ENCODE measurements at regions not wholly inside any gene's neighbourhood (a gene's known extent, or its start where the extent isn't known, plus 50 kb on each side); places are given as distances from the start of the nearest gene placed in this dataset.
"Not testable (repeated sequence)": the region's sequence is repeated elsewhere in the genome, so short reads cannot be mapped to it uniquely, and the experiment has no call there.

- no peak for TF ChIP-seq POLR2AphosphoS5 (IDR thresholded peaks at IDR 0.05)
- no peak for TF ChIP-seq EP300 (IDR thresholded peaks at IDR 0.05)
- TF ChIP-seq CTCF (IDR thresholded peaks at IDR 0.05), result no peak
- TF ChIP-seq POLR2A (IDR thresholded peaks at IDR 0.05), result no peak
- H3K27ac ChIP-seq, result no peak overlapping the region
- H3K9me3 ChIP-seq, result no peaks in the 10 kb centered on the region
- intact Hi-C loops (cut with DNase I), result no loop called here
- no peaks in the 10 kb centered on the region for H3K27me3 ChIP-seq
- no peak overlapping the region for H3K4me3 ChIP-seq
- DNase-seq, result no peak
- H3K4me1 ChIP-seq, result no peaks in the 10 kb centered on the region
- H3K36me3 ChIP-seq, result no peaks in the 10 kb centered on the region
Measured at GRCh38 chr4:158958489-158959270, 144.2 kb upstream of the RAPGEF2 start.

GRCh38 chr4:158962393-158962792, 140.5 kb upstream of the RAPGEF2 start:
- TF ChIP-seq EP300 (IDR thresholded peaks at IDR 0.05), result no peak
- no peak for TF ChIP-seq POLR2A (IDR thresholded peaks at IDR 0.05)
- no peak for TF ChIP-seq CTCF (IDR thresholded peaks at IDR 0.05)
- no peak for TF ChIP-seq POLR2AphosphoS5 (IDR thresholded peaks at IDR 0.05)
- Histone ChIP-seq H3K4me1 (no peaks in the 10 kb centered on the region), H3K9me3 (no peaks in the 10 kb centered on the region), H3K36me3 (no peaks in the 10 kb centered on the region), H3K27me3 (no peaks in the 10 kb centered on the region), H3K4me3 (no peak overlapping the region), H3K27ac (no peak overlapping the region)
- no peak for DNase-seq
- 79 to 83% methylated on average over 2 of the region's 2 CpGs for WGBS, 2 donors
- intact Hi-C loops (cut with DNase I), result no loop called here

GRCh38 chr4:158963282-158963681, 139.6 kb upstream of the RAPGEF2 start:
- H3K36me3 ChIP-seq; H3K4me3 ChIP-seq; H3K27ac ChIP-seq; H3K4me1 ChIP-seq; H3K9me3 ChIP-seq; intact Hi-C loops (cut with DNase I); DNase-seq; H3K27me3 ChIP-seq: not testable (repeated sequence)
- 92 to 98% methylated on average over 2 of the region's 2 CpGs for WGBS, 2 donors

- WGBS, 2 donors, result 94 to 95% methylated on average over 5 of the region's 5 CpGs
- H3K9me3 ChIP-seq, result no peaks in the 10 kb centered on the region
Measured at GRCh38 chr4:158964114-158964727, 138.7 kb upstream of the RAPGEF2 start.

More at GRCh38 chr4:158964114-158964727, 138.7 kb upstream of the RAPGEF2 start:
- DNase-seq, result no peak
- Histone ChIP-seq H3K36me3 (no peaks in the 10 kb centered on the region), H3K4me1 (no peaks in the 10 kb centered on the region), H3K27me3 (no peaks in the 10 kb centered on the region), H3K27ac (no peak overlapping the region), H3K4me3 (no peak overlapping the region)
- intact Hi-C loops (cut with DNase I), result no loop called here
- no peak for TF ChIP-seq POLR2A (IDR thresholded peaks at IDR 0.05)
- no peak for TF ChIP-seq CTCF (IDR thresholded peaks at IDR 0.05)
- no peak for TF ChIP-seq EP300 (IDR thresholded peaks at IDR 0.05)
- no peak for TF ChIP-seq POLR2AphosphoS5 (IDR thresholded peaks at IDR 0.05)
